ENCODE measurements at regions not wholly inside any gene's neighbourhood (a gene's known extent, or its start where the extent isn't known, plus 50 kb on each side); places are given as distances from the start of the nearest gene placed in this dataset.
A peak's percentile ranks its signal among the peaks of the same experiment; 100 is the strongest.

- no peak for DNase-seq (ENCODE audit: low read depth in 2 of 2)
- Histone ChIP-seq H3K9me3 (ENCODE audit: control insufficient read depth, insufficient read depth, low read depth, low read length) (no peaks in the 10 kb centered on the region), H2AFZ (ENCODE audit: low read length) (no peak overlapping the region), H3K4me1 (ENCODE audit: control insufficient read depth, extremely low read depth, insufficient read depth, low read length) (no peaks in the 10 kb centered on the region), H3K4me3 (replicated peaks in 1 of 4; ENCODE audit: control extremely low read depth in 1 of 4, insufficient read depth in 1 of 4, low read depth in 3 of 4, low read length in 4 of 4) (no peak overlapping the region), H4K20me1 (ENCODE audit: control insufficient read depth, extremely low read depth, insufficient read depth, low read length) (no peaks in the 10 kb centered on the region), H3K9ac (ENCODE audit: insufficient read depth, low read length) (no peak overlapping the region), H3K27ac (ENCODE audit: insufficient read depth, low read length) (no peak overlapping the region), H3K27me3 (ENCODE audit: control insufficient read depth, insufficient read depth, low read length) (no peaks in the 10 kb centered on the region), H3K79me2 (ENCODE audit: control insufficient read depth, insufficient read depth, low read length) (no peaks in the 10 kb centered on the region), H3K36me3 (ENCODE audit: control insufficient read depth, insufficient read depth, low read length) (no peaks in the 10 kb centered on the region), H3K4me2 (ENCODE audit: extremely low read depth, insufficient read depth, low read length) (no peak overlapping the region)
- no peak for TF ChIP-seq EZH2 (IDR thresholded peaks at IDR 0.05; ENCODE audit: low read length, missing control alignments)
- no peak for TF ChIP-seq CTCF (conservative IDR thresholded peaks at IDR 0.05 in 1 of 2, IDR thresholded peaks at IDR 0.05 in 1 of 2; ENCODE audit: low read depth in 1 of 2, low read length in 2 of 2)
Measured at GRCh38 chr13:31385540-31385939, 185.8 kb downstream of the B3GLCT start.

DNA sequence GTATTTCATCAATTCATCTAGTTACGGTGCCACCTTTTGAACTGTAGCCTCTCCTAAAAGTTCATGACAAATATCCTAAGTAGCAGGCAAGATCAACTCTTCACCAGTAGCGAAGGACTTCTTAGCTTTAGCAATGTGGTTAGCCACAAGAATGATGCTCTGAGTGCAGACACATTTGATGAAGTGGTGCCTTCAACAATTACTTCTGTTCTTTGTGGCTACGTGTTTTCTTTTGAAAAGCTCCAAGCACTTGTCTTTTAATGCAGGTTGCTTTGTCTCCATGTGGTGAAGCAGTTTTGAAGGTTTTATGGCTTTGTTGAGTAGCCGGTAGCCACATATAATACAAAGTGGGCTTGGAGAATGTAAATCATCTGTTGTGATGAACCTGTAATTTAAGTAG, 194.7 kb downstream of the B3GLCT start:
- peak in 1 of 2 donors; percentile 69 for DNase-seq (ENCODE audit: low read depth in 2 of 2)
- TF ChIP-seq EZH2 (IDR thresholded peaks at IDR 0.05; ENCODE audit: low read length, missing control alignments) (no peak), CTCF (conservative IDR thresholded peaks at IDR 0.05 in 1 of 2, IDR thresholded peaks at IDR 0.05 in 1 of 2; ENCODE audit: low read depth in 1 of 2, low read length in 2 of 2) (no peak)
- Histone ChIP-seq H3K4me1 (ENCODE audit: control insufficient read depth, extremely low read depth, insufficient read depth, low read length) (no peaks in the 10 kb centered on the region), H3K79me2 (ENCODE audit: control insufficient read depth, insufficient read depth, low read length) (no peaks in the 10 kb centered on the region), H3K4me3 (replicated peaks in 1 of 4; ENCODE audit: control extremely low read depth in 1 of 4, insufficient read depth in 1 of 4, low read depth in 3 of 4, low read length in 4 of 4) (no peak overlapping the region), H3K9ac (ENCODE audit: insufficient read depth, low read length) (no peak overlapping the region), H2AFZ (ENCODE audit: low read length) (no peak overlapping the region), H3K36me3 (ENCODE audit: control insufficient read depth, insufficient read depth, low read length) (no peaks in the 10 kb centered on the region), H3K27ac (ENCODE audit: insufficient read depth, low read length) (no peak overlapping the region), H3K4me2 (ENCODE audit: extremely low read depth, insufficient read depth, low read length) (no peak overlapping the region), H3K9me3 (ENCODE audit: control insufficient read depth, insufficient read depth, low read depth, low read length) (no peaks in the 10 kb centered on the region), H3K27me3 (ENCODE audit: control insufficient read depth, insufficient read depth, low read length) (no peaks in the 10 kb centered on the region), H4K20me1 (ENCODE audit: control insufficient read depth, extremely low read depth, insufficient read depth, low read length) (no peaks in the 10 kb centered on the region)

DNA sequence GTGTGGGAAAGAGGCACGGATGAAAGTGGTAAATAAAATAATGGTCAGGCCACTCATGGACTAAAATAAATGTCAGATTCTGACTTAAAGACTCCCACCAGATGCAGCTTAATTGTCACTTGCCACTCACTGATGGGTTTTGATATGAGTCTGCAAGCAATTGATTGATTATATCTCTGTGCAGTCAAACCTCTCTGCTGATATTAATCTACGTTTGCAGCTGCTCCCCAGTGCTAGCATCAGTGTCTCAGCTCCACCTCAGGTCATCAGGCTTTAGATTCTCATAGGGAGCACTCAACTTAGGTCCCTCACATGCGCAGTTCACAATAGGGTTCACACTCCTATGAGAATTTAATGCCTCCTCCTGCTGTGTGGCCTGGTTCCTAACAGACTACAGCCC, 195.3 kb downstream of the B3GLCT start:
- no peaks in the 10 kb centered on the region for H3K4me1 ChIP-seq (ENCODE audit: control insufficient read depth, extremely low read depth, insufficient read depth, low read length)
- H3K36me3 ChIP-seq (ENCODE audit: control insufficient read depth, insufficient read depth, low read length): no peaks in the 10 kb centered on the region
- H3K79me2 ChIP-seq (ENCODE audit: control insufficient read depth, insufficient read depth, low read length): no peaks in the 10 kb centered on the region
- TF ChIP-seq EZH2 (IDR thresholded peaks at IDR 0.05; ENCODE audit: low read length, missing control alignments): no peak
- no peak for TF ChIP-seq CTCF (conservative IDR thresholded peaks at IDR 0.05 in 1 of 2, IDR thresholded peaks at IDR 0.05 in 1 of 2; ENCODE audit: low read depth in 1 of 2, low read length in 2 of 2)
- H3K9ac ChIP-seq (ENCODE audit: insufficient read depth, low read length): no peak overlapping the region
- no peak overlapping the region for H3K27ac ChIP-seq (ENCODE audit: insufficient read depth, low read length)
- no peak overlapping the region for H2AFZ ChIP-seq (ENCODE audit: low read length)
- no peaks in the 10 kb centered on the region for H4K20me1 ChIP-seq (ENCODE audit: control insufficient read depth, extremely low read depth, insufficient read depth, low read length)
- no peak for DNase-seq (ENCODE audit: low read depth in 2 of 2)
- H3K27me3 ChIP-seq (ENCODE audit: control insufficient read depth, insufficient read depth, low read length): no peaks in the 10 kb centered on the region
- H3K4me3 ChIP-seq (replicated peaks in 1 of 4; ENCODE audit: control extremely low read depth in 1 of 4, insufficient read depth in 1 of 4, low read depth in 3 of 4, low read length in 4 of 4): no peak overlapping the region
- no peak overlapping the region for H3K4me2 ChIP-seq (ENCODE audit: extremely low read depth, insufficient read depth, low read length)
- H3K9me3 ChIP-seq (ENCODE audit: control insufficient read depth, insufficient read depth, low read depth, low read length): no peaks in the 10 kb centered on the region

All from fibroblast of lung (primary cell).